ENCODE measurements at regions not wholly inside any gene's neighbourhood (a gene's known extent, or its start where the extent isn't known, plus 50 kb on each side); places are given as distances from the start of the nearest gene placed in this dataset.
"Not testable (repeated sequence)": the region's sequence is repeated elsewhere in the genome, so short reads cannot be mapped to it uniquely, and the experiment has no call there.

GRCh38 chr2:17362956-17363355 lies 155.3 kb downstream of the RAD51AP2 start:
- no peak for DNase-seq (ENCODE audit: low read depth)

GRCh38 chr2:17355608-17356329 lies 162.5 kb downstream of the RAD51AP2 start:
- DNase-seq (ENCODE audit: low read depth) = no peak

GRCh38 chr2:17353263-17353662 lies 165.0 kb downstream of the RAD51AP2 start:
- no peak for DNase-seq (ENCODE audit: low read depth)

DNA sequence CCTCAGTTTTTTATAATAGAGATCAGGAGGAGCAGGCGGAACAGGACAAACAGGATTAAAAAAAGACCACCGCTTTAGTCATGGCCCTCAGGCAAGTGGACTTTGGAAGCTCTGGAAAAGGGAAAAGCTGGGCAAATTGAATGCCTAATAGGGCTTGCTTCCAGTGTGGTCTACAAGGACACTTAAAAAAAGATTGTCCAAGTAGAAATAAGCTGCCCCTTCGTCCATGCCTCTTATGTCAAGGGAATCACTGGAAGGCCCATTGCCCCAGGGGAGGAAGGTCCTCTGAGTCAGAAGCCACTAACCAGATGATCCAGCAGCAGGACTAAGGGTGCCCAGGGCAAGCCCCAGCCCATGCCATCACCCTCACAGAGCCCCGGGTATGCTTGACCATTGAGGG lies 175.5 kb downstream of the RAD51AP2 start:
- not testable (repeated sequence) for DNase-seq (ENCODE audit: low read depth)

GRCh38 chr2:17337507-17337906 lies 180.7 kb downstream of the RAD51AP2 start:
- no peak for DNase-seq (ENCODE audit: low read depth)

DNA sequence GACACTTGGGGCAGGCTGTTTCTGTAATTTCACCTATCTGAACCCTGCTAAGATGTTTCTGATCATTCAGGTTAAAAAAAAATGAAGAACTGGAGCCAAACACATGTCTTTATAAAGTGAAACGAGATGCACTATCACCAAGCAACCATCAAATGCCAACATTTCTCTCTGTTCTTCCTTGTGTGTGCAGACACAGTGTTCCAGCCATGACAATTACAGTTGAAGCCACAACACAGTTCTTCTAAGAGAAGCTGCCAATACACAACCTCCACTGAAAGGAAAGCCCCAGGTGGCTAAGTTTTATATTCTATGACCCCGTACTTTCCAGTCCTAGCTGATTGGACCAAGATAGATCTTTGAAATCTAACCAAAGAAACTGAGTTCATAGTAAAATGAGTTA lies 181.8 kb downstream of the RAD51AP2 start:
- DNase-seq (ENCODE audit: low read depth) = no peak

DNA sequence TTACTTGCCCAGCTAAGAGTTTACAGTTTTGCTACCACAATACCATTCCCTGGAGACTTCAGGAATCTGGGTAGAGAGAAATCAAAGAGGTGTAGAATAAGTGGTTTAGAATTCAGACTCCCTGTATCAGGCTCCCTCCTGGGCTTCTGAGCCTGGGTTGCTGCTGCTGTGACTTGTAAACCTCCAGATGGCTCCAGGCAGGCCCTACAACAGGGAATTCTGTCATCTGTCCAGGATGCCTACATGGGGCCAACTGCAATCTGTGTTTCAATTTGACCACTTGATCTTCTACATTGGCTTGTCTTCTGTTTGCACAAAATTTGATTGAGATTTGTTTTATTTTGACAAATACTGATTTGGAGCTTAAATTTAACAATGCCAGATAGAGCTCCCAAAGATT lies 183.9 kb downstream of the RAD51AP2 start:
- no peak for DNase-seq (ENCODE audit: low read depth)

DNA sequence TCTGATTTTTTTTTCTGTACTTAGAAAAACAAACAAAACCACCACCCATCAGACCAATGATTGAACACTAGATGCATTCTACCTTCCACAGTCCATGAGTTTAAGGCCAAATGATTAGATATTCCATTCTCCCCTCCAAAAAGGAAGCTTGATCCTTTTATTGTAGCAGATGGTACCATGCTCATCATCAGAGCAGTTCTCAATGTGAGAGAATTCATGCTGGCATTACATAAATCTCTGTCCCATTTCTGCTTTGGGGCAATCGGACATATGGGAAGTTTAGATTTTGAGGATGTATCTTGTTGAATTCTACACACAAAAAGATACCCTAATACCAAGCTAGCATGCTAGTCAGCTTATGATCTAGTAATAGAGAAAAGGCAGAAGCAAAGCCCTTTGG lies 186.6 kb downstream of the RAD51AP2 start:
- DNase-seq (ENCODE audit: low read depth) = no peak

DNA sequence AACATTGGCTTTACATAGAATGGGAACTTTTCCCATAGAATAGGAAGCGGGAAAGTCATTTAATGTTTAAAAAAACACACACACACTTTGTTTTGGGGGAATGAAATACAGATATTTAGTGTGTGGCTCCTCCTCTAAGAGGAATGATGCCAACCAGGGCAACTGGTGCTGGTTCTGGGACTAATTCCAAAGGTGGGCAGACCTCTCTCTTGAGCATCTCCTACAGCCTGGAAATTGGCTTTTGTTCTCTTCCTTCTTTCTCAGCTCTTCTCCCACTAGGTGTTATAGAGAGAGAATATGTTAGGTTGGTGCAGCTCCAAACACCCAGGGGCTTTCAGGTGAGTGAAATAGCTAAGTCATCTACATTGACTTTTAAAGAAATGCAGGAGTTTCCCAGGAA lies 190.1 kb downstream of the RAD51AP2 start:
- DNase-seq (ENCODE audit: low read depth) = no peak

DNA sequence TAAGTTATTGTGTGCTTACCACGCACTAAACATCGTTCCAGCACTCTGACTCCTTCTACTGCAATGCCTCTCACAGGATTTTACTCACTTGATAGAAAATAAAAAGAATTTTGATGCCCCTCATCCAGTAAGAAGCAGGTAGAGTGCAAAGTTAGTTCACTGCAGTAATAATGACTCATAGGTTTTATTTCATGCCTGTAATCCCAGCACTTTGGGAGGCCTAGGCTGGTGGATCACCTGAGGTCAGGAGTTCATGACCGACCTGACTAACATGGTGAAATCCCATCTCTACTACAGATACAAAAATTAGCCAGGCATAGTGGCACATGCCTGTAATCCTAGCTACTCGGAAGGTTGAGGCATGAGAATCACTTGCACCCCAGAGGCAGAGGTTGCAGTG lies 190.6 kb downstream of the RAD51AP2 start:
- DNase-seq (ENCODE audit: low read depth) = no peak

- DNase-seq (ENCODE audit: low read depth) = no peak
Measured at GRCh38 chr2:17326717-17327116, 191.5 kb downstream of the RAD51AP2 start.

GRCh38 chr2:17323697-17324096 lies 194.5 kb downstream of the RAD51AP2 start:
- no peak for DNase-seq (ENCODE audit: low read depth)

DNA sequence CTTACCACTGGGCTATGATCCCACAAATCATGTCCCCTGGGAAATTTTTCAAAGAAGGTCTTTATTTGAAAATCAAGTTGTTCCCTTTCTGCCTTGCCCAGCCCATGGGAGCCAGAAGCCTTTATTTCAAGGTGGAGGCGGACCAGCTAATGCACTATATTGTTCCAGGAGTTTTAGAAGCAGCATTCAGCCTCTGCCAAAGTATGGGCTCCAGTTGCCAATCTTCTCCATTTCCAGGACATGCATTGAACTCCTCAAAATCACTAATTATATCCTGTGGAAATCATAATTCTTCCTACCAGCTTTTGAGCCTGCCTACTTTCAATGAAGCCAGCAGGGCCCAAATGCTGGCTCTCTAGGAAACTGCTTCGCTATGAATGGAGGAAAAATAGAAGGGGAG lies 195.8 kb downstream of the RAD51AP2 start:
- DNase-seq (ENCODE audit: low read depth) = no peak

DNA sequence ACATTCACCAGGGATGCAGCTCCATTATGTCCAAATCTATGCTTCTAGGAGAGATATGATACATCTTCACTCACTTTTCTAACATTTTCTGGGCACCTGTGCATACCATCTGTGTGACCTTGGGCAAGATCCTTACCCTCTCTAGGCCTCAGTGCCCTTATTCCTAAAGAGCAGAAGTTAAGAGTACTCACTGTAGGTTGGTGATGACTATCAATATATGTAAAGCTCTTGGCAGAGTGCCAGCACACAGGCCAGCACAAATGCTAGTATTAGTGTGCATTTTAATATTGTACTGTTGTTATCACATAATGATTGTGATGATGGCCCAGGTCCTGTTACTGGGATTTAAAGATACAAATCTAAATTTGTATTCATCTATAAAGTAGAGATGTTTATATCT lies 199.2 kb downstream of the RAD51AP2 start:
- no peak for DNase-seq (ENCODE audit: low read depth)

- DNase-seq (ENCODE audit: low read depth) = no peak
Measured at GRCh38 chr2:17318013-17318412, 200.2 kb downstream of the RAD51AP2 start.

GRCh38 chr2:17317439-17317976 lies 200.7 kb downstream of the RAD51AP2 start:
- no peak for DNase-seq (ENCODE audit: low read depth)

DNA sequence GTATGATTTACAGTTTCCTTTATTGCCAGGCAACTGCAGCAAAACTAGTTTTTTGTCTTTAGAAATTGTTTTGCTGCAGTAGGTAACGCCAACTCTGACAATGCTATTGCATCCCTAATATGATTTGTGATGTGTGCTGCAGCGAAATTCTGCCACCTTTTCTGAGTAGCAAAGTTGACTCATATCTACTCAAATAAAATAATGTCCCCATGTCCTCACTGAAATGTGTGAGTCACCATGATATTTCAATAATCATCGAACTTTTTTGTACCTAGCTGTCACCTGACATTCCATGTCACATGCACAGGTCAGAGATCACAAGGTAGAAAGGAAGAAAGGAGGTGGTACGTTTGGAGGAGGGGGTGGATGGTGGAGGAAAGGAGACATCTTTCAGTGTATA lies 205.0 kb downstream of the RAD51AP2 start:
- no peak for DNase-seq (ENCODE audit: low read depth)

DNA sequence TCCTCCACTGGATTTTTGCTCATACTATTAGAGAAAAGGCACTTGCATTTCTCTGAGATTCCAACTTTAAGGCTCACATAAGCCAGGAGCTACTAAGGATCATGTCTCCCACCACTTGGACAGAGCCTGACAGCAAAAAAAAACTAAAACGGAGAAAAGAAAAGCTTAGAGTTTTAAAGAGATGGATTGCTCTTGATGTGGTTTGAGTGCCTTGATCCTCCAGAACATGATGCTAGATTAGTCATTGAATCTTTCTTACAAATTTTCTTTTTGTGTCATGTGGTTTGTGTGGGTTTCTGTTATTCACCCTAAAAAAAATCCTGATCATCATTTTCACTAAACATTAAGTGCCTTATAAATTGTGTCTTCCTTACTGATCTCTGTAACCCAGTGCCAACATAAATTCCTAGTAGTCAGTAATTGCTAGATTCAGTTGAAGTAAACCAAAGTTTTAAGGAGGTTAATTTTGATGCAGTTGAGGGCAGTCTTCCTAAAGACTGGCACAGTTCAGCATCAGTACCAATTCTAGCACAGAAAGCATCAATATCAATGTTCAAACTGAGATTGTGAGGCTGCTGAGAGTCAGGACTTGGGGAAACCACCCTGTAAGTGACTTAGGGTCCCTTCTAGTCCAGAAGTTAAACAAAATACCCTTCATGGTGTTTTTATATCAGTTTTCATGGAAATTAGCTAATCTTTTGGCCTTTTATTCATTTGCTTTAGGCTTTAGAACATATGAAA lies 206.3 kb downstream of the RAD51AP2 start:
- DNase-seq (ENCODE audit: low read depth) = no peak

DNA sequence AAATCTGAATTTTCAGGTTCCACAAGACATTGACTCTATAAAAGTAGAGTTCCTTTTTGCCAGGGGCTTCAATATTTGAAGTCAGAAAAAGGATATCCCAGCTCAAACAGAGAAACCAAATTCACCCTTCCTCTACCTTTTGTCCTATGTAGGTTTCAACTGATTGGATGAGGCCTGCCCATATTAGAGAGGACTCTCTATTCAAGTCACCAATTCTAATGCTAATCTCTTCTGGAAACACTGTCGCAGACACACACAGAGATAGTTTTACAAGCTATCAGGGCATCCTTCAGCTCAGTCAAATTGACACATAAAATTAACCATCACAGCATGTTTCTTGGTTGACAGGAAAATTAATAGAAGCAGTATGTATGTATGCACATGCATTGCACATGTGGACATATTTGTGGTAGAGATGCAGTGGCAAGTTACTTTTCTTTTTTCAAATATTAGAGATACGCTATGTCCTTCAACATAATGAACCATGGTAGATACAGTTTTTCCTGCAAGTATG lies 207.1 kb downstream of the RAD51AP2 start:
- DNase-seq (ENCODE audit: low read depth) = no peak

DNA sequence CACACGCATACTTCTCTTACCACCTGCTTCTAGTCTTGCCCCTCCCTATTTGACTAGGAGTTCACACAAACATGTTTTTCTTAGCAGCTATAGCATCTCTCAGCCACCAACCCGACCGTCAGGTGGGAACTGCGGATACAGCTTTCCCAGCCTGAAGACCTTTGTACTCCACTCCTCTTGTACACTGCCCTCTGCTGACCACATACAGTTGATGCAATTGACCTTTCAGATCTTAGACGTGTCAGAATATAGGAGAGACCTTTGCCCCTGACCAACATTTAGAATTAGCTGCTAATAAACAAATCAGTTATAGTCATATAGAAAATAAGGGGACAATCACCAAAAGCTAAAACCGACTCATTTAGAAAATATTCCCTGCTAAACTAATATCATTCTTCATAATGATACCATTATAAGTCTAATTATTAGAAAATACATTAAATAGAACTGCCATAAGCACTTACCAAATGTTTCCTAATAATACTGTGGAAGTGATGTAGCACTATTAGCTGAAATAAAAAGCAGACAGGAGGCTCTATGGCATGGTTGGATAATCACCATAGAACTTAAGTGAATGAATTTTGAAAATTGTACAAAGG lies 208.4 kb downstream of the RAD51AP2 start:
- no peak for DNase-seq (ENCODE audit: low read depth)

DNA sequence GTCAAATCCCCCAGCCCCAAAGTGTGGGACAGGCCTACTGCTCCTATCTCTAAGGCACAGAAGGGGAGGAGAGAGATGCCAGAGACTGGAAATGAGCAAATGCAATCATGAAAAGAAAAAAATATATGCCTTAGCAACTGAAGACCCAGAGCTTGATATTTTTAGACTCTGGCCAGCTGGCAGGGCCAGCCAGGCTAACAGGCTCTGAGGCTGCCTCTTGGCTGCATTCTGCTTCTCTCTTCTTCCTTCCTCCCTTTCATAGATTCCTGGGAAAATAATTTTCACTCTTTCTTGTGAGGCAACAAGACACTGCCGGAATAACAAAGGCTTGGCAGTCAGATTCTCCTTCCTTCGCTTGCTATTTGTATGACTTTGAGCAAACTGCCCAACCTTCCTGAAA lies 209.1 kb downstream of the RAD51AP2 start:
- DNase-seq (ENCODE audit: low read depth) = no peak

- DNase-seq (ENCODE audit: low read depth) = no peak
Measured at GRCh38 chr2:17306706-17307105, 211.5 kb downstream of the RAD51AP2 start.

DNA sequence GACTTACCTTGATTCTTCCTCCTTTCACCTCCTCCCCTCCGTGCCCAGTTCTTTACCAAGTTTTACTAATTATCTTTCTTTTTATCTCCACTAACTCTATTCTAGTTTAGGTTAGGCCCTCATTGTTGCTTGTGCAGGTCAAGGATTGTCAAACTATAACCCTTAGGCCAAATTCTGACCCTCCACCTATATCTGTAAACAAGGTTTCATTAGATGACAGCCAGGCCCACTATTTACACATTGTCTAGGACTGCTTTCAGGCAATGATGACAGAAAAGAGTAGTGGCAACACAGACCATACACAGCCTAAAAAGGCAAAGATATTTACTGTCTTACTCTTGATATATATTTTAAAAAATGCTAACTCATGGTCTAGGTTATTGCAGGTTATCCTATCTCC lies 212.0 kb downstream of the RAD51AP2 start:
- no peak for DNase-seq (ENCODE audit: low read depth)
